Activated naive CD4-positive, alpha-beta T cell treated with anti-CD3 and anti-CD28 coated beads for 36 hours (primary cell): ENCODE measurements at regions not wholly inside any gene's neighbourhood (a gene's known extent, or its start where the extent isn't known, plus 50 kb on each side); places are given as distances from the start of the nearest gene placed in this dataset.

Source experiments
- CTCF ChIA-PET: fragments of 350-600 bp; sonication (Branson Sonifier 250); formaldehyde crosslinking; loops from one replicate; lab custom pipeline; 2021; ENCODE audit warnings: antibody characterized with exemption; lab: Charles Lee
- DNase-seq: peaks from one replicate; pipeline ENCODE4 v3.0.0-alpha.2; 2020
- H3K27ac Mint-ChIP-seq: one replicate; pipeline ENCODE4 v1.8.0; 2021; ENCODE audit warnings: mild to moderate bottlenecking, mixed read lengths
- H3K27me3 Mint-ChIP-seq: one replicate; pipeline ENCODE4 v1.8.0; 2021; ENCODE audit warnings: low read depth, mixed read lengths
- H3K36me3 Mint-ChIP-seq: one replicate; pipeline ENCODE4 v1.8.0; 2021; ENCODE audit warnings: low read depth, mixed read lengths
- H3K4me1 Mint-ChIP-seq: one replicate; pipeline ENCODE4 v1.8.0; 2021; ENCODE audit warnings: low read depth, mixed read lengths
- H3K4me3 Mint-ChIP-seq: one replicate; pipeline ENCODE4 v1.8.0; 2021; ENCODE audit warnings: mild to moderate bottlenecking, moderate library complexity, mixed read lengths
- H3K9me3 Mint-ChIP-seq: one replicate; pipeline ENCODE4 v1.8.0; 2021; ENCODE audit warnings: mixed read lengths
- intact Hi-C: fragments of 100-400 bp; cut with micrococcal nuclease; formaldehyde crosslinking; loops from one replicate; pipeline ENCODE4 v1.15.1; 2023

GRCh38 chr16:66315210-66315825 is 51.2 kb upstream of the CDH5 start:
- H3K27ac Mint-ChIP-seq = no peak overlapping the region
- CTCF ChIA-PET = interaction anchor here (0.6 to 2.2 kb wide), 6 partner anchors 12 to 57 kb away, joined by 3 to 13 read pairs (median 4); no protein-coding TSS in a partner anchor
- no peaks in the 10 kb centered on the region for H3K36me3 Mint-ChIP-seq
- peak; percentile 68 for DNase-seq
- no peaks in the 10 kb centered on the region for H3K27me3 Mint-ChIP-seq
- H3K9me3 Mint-ChIP-seq = no peaks in the 10 kb centered on the region
- intact Hi-C loops = loop anchor here (1.0 kb wide), 1 partner anchor 41 kb away; no protein-coding TSS in a partner anchor
- no peak overlapping the region for H3K4me3 Mint-ChIP-seq
- no peaks in the 10 kb centered on the region for H3K4me1 Mint-ChIP-seq

GRCh38 chr16:66311306-66311705 is 55.2 kb upstream of the CDH5 start:
- Mint-ChIP-seq H3K4me3 (no peak overlapping the region), H3K27ac (no peak overlapping the region), H3K36me3 (no peaks in the 10 kb centered on the region), H3K4me1 (no peaks in the 10 kb centered on the region), H3K9me3 (no peaks in the 10 kb centered on the region), H3K27me3 (no peaks in the 10 kb centered on the region)
- CTCF ChIA-PET = no interaction called here
- DNase-seq = no peak
- intact Hi-C loops = no loop called here

GRCh38 chr16:66309215-66309807 is 57.2 kb upstream of the CDH5 start:
- intact Hi-C loops = no loop called here
- CTCF ChIA-PET = interaction anchor here (1.2 kb wide), 1 partner anchor 8 kb away, joined by 3 read pairs; no protein-coding TSS in a partner anchor
- no peaks in the 10 kb centered on the region for H3K36me3 Mint-ChIP-seq
- H3K4me3 Mint-ChIP-seq = no peak overlapping the region
- no peaks in the 10 kb centered on the region for H3K4me1 Mint-ChIP-seq
- no peaks in the 10 kb centered on the region for H3K27me3 Mint-ChIP-seq
- no peaks in the 10 kb centered on the region for H3K9me3 Mint-ChIP-seq
- DNase-seq = no peak
- H3K27ac Mint-ChIP-seq = no peak overlapping the region

- CTCF ChIA-PET = interaction anchor here (0.8 to 1.2 kb wide), 2 partner anchors 9 to 37 kb away, joined by 3 read pairs; no protein-coding TSS in a partner anchor
- no peaks in the 10 kb centered on the region for H3K27me3 Mint-ChIP-seq
Measured at GRCh38 chr16:66308096-66308495, 58.4 kb upstream of the CDH5 start.

GRCh38 chr16:66306366-66307150 is 59.9 kb upstream of the CDH5 start:
- H3K4me1 Mint-ChIP-seq = no peaks in the 10 kb centered on the region
- H3K27ac Mint-ChIP-seq = no peak overlapping the region
- no peaks in the 10 kb centered on the region for H3K36me3 Mint-ChIP-seq
- no peak for DNase-seq
- H3K9me3 Mint-ChIP-seq = no peaks in the 10 kb centered on the region
- intact Hi-C loops = no loop called here
- no peaks in the 10 kb centered on the region for H3K27me3 Mint-ChIP-seq
- CTCF ChIA-PET = no interaction called here
- no peak overlapping the region for H3K4me3 Mint-ChIP-seq

More at GRCh38 chr16:66308096-66308495, 58.4 kb upstream of the CDH5 start:
- H3K9me3 Mint-ChIP-seq = no peaks in the 10 kb centered on the region
- H3K4me3 Mint-ChIP-seq = no peak overlapping the region
- no peaks in the 10 kb centered on the region for H3K4me1 Mint-ChIP-seq
- H3K36me3 Mint-ChIP-seq = no peaks in the 10 kb centered on the region
- intact Hi-C loops = no loop called here
- H3K27ac Mint-ChIP-seq = no peak overlapping the region
- no peak for DNase-seq

GRCh38 chr16:66304961-66305360 is 61.5 kb upstream of the CDH5 start:
- Mint-ChIP-seq H3K9me3 (no peaks in the 10 kb centered on the region), H3K27ac (no peak overlapping the region), H3K27me3 (no peaks in the 10 kb centered on the region), H3K36me3 (no peaks in the 10 kb centered on the region), H3K4me3 (no peak overlapping the region), H3K4me1 (no peaks in the 10 kb centered on the region)
- intact Hi-C loops = no loop called here
- no peak for DNase-seq
- CTCF ChIA-PET = no interaction called here

- CTCF ChIA-PET = interaction anchor here (0.5 kb wide), 1 partner anchor 36 kb away, joined by 3 read pairs; no protein-coding TSS in a partner anchor
Measured at GRCh38 chr16:66304151-66304550, 62.3 kb upstream of the CDH5 start.

GRCh38 chr16:66300501-66300900 is 66.0 kb upstream of the CDH5 start:
- H3K36me3 Mint-ChIP-seq = no peaks in the 10 kb centered on the region
- CTCF ChIA-PET = no interaction called here
- DNase-seq = no peak
- H3K4me1 Mint-ChIP-seq = peaks cover 8% of the 10 kb centered on the region
- no peaks in the 10 kb centered on the region for H3K9me3 Mint-ChIP-seq
- H3K27ac Mint-ChIP-seq = no peak overlapping the region
- no peaks in the 10 kb centered on the region for H3K27me3 Mint-ChIP-seq
- no peak overlapping the region for H3K4me3 Mint-ChIP-seq
- intact Hi-C loops = no loop called here

More at GRCh38 chr16:66304151-66304550, 62.3 kb upstream of the CDH5 start:
- Mint-ChIP-seq H3K27ac (no peak overlapping the region), H3K27me3 (no peaks in the 10 kb centered on the region), H3K36me3 (no peaks in the 10 kb centered on the region), H3K4me3 (no peak overlapping the region), H3K9me3 (no peaks in the 10 kb centered on the region), H3K4me1 (peaks cover 6% of the 10 kb centered on the region)
- no peak for DNase-seq
- intact Hi-C loops = no loop called here

GRCh38 chr16:66300037-66300436 is 66.5 kb upstream of the CDH5 start:
- H3K36me3 Mint-ChIP-seq = no peaks in the 10 kb centered on the region
- H3K4me3 Mint-ChIP-seq = no peak overlapping the region
- peaks cover 8% of the 10 kb centered on the region for H3K4me1 Mint-ChIP-seq
- CTCF ChIA-PET = no interaction called here
- H3K9me3 Mint-ChIP-seq = no peaks in the 10 kb centered on the region
- DNase-seq = no peak
- no peaks in the 10 kb centered on the region for H3K27me3 Mint-ChIP-seq
- intact Hi-C loops = no loop called here
- H3K27ac Mint-ChIP-seq = no peak overlapping the region

GRCh38 chr16:66299349-66299748 is 67.1 kb upstream of the CDH5 start:
- H3K27me3 Mint-ChIP-seq = no peaks in the 10 kb centered on the region
- H3K4me3 Mint-ChIP-seq = no peak overlapping the region
- H3K9me3 Mint-ChIP-seq = no peaks in the 10 kb centered on the region
- peaks cover 8% of the 10 kb centered on the region for H3K4me1 Mint-ChIP-seq
- no peak for DNase-seq
- H3K36me3 Mint-ChIP-seq = no peaks in the 10 kb centered on the region
- no peak overlapping the region for H3K27ac Mint-ChIP-seq
- CTCF ChIA-PET = no interaction called here
- intact Hi-C loops = no loop called here

GRCh38 chr16:66298571-66299120 is 67.8 kb upstream of the CDH5 start:
- Mint-ChIP-seq H3K27ac (no peak overlapping the region), H3K4me3 (no peak overlapping the region), H3K4me1 (peaks cover 8% of the 10 kb centered on the region), H3K9me3 (no peaks in the 10 kb centered on the region), H3K27me3 (no peaks in the 10 kb centered on the region), H3K36me3 (no peaks in the 10 kb centered on the region)
- DNase-seq = no peak
- CTCF ChIA-PET = interaction anchor here (0.6 kb wide), 1 partner anchor 23 kb away, joined by 3 read pairs; no protein-coding TSS in a partner anchor
- intact Hi-C loops = no loop called here

GRCh38 chr16:66298006-66298405 is 68.5 kb upstream of the CDH5 start:
- H3K27ac Mint-ChIP-seq = no peak overlapping the region

More at GRCh38 chr16:66298006-66298405, 68.5 kb upstream of the CDH5 start:
- peaks cover 8% of the 10 kb centered on the region for H3K4me1 Mint-ChIP-seq
- CTCF ChIA-PET = interaction anchor here (0.6 kb wide), 1 partner anchor 24 kb away, joined by 3 read pairs; no protein-coding TSS in a partner anchor
- no peaks in the 10 kb centered on the region for H3K9me3 Mint-ChIP-seq
- no peak for DNase-seq
- intact Hi-C loops = no loop called here
- H3K36me3 Mint-ChIP-seq = no peaks in the 10 kb centered on the region
- H3K27me3 Mint-ChIP-seq = peaks cover under 1% of the 10 kb centered on the region
- no peak overlapping the region for H3K4me3 Mint-ChIP-seq
